H1 (cell line): ENCODE measurements at regions not wholly inside any gene's neighbourhood (a gene's known extent, or its start where the extent isn't known, plus 50 kb on each side); places are given as distances from the start of the nearest gene placed in this dataset.

ENCODE experiments used
- CHD1 ChIP-seq: IDR thresholded peaks from 2 replicates; pipeline ENCODE4 v1.6.1; 2012; ENCODE audit warnings: low read depth, low read length, improper control_type of control experiment
- NRF1 ChIP-seq: IDR thresholded peaks from 2 replicates; pipeline ENCODE4 v1.6.1; 2011; ENCODE audit warnings: mild to moderate bottlenecking, low read depth, low read length, improper control_type of control experiment
- RBBP5 ChIP-seq: IDR thresholded peaks from 2 replicates; pipeline ENCODE4 v1.7.1; 2012; ENCODE audit warnings: low read depth, mild to moderate bottlenecking, inconsistent platforms, low read length, moderate library complexity, borderline replicate concordance

GRCh38 chr2:113812204-113812603, 55.8 kb upstream of the SLC35F5 start (continued):
- TF ChIP-seq NRF1 (no peak), CHD1 (no peak), RBBP5 (no peak)
